Endothelial cell of umbilical vein (primary cell): ENCODE measurements at regions not wholly inside any gene's neighbourhood (a gene's known extent, or its start where the extent isn't known, plus 50 kb on each side); places are given as distances from the start of the nearest gene placed in this dataset.

Source experiments
- BruUV-seq: library from RNA; stranded (reverse); fragments of 400-500 nt; replicated peaks from 2 replicates; lab custom pipeline; 2021; lab: Mats Ljungman, UMichigan
- CTCF ChIA-PET: fragments of 300-600, 350-600 bp; sonication (Branson Sonifier 250); formaldehyde crosslinking; loops from one replicate; lab custom pipeline; 2021; ENCODE audit warnings: antibody characterized with exemption, inconsistent platforms; lab: Charles Lee
- POLR2A ChIA-PET: fragments of 300-600, 350-600 bp; sonication (Branson Sonifier 250); formaldehyde crosslinking; loops from one replicate; lab custom pipeline; 2021; ENCODE audit warnings: antibody characterized with exemption, inconsistent platforms; lab: Charles Lee
- DNase-seq: peaks from one replicate; pipeline ENCODE4 v3.0.0-alpha.2; 2011; ENCODE audit warnings: low read depth, low spot score
- FAIRE-seq: peaks from 2 replicates; lab custom pipeline; 2011; peaks lifted over from hg19 to GRCh38; lab: Jason Lieb, UNC
- H2AFZ ChIP-seq: 2 replicates; pipeline ENCODE4 v1.6.0; 2012; ENCODE audit warnings: low read depth, low read length, control low read depth, inconsistent platforms
- H3K27ac ChIP-seq: 2 replicates; pipeline ENCODE4 v1.5.1; 2011; ENCODE audit warnings: low read depth, mild to moderate bottlenecking, control low read depth, low read length, moderate library complexity; ENCODE audit not compliant: insufficient read depth
- H3K27me3 ChIP-seq, 2 experiments: 2 replicates each; pipeline versions ENCODE4 v1.6.0 to v1.6.1; 2011; ENCODE audit warnings: low read length in 2 of 2, mixed read lengths in 1 of 2; ENCODE audit not compliant: control insufficient read depth in 2 of 2, insufficient read depth in 2 of 2
- H3K36me3 ChIP-seq, 2 experiments: 2 replicates in 1 of 2; 3 replicates in 1 of 2; pipeline ENCODE4 v1.5.1; 2011; ENCODE audit warnings: low read length in 2 of 2, mild to moderate bottlenecking in 1 of 2, moderate library complexity in 1 of 2; ENCODE audit not compliant: control insufficient read depth in 2 of 2, insufficient read depth in 2 of 2; ENCODE audit errors: extremely low read depth in 1 of 2
- H3K4me1 ChIP-seq: 3 replicates; pipeline ENCODE4 v1.5.1; 2011; ENCODE audit warnings: mild to moderate bottlenecking, low read length; ENCODE audit not compliant: control insufficient read depth, insufficient read depth; ENCODE audit errors: extremely low read depth
- H3K4me2 ChIP-seq: 2 replicates; pipeline ENCODE4 v1.6.1; 2011; ENCODE audit warnings: low read length, control low read depth, mixed read lengths; ENCODE audit not compliant: insufficient read depth
- H3K4me3 ChIP-seq, 3 experiments: fragments of 200-600 bp in 1 of 3; sonication (generic), shearing (Covaris generic) in 1 of 3; replicated peaks in 1 of 3; 2 replicates each; pipeline ENCODE4 v1.5.1; 2011 to 2016; ENCODE audit warnings: control low read depth in 3 of 3, low read length in 3 of 3, mild to moderate bottlenecking in 2 of 3, inconsistent platforms in 1 of 3, low read depth in 1 of 3, moderate library complexity in 1 of 3; ENCODE audit not compliant: insufficient read depth in 1 of 3
- H3K79me2 ChIP-seq: 2 replicates; pipeline ENCODE4 v1.6.0; 2012; ENCODE audit warnings: low read length, inconsistent platforms; ENCODE audit not compliant: control insufficient read depth, insufficient read depth
- H3K9ac ChIP-seq: replicated peaks from 2 replicates; pipeline ENCODE3; 2011; ENCODE audit warnings: low read length, control low read depth; ENCODE audit not compliant: insufficient read depth; ENCODE audit errors: extremely low read depth
- H3K9me1 ChIP-seq: replicated peaks from 3 replicates; pipeline ENCODE4 v1.6.0; 2011; ENCODE audit warnings: mild to moderate bottlenecking, low read length; ENCODE audit not compliant: control insufficient read depth, insufficient read depth; ENCODE audit errors: extremely low read depth
- H3K9me3 ChIP-seq: replicated peaks from 2 replicates; pipeline ENCODE4 v1.5.1; 2012; ENCODE audit warnings: low read length, inconsistent platforms; ENCODE audit not compliant: control insufficient read depth, insufficient read depth
- H4K20me1 ChIP-seq: replicated peaks from 2 replicates; pipeline ENCODE3; 2011; ENCODE audit warnings: mild to moderate bottlenecking, low read length; ENCODE audit not compliant: control insufficient read depth, insufficient read depth; ENCODE audit errors: extremely low read depth
- CTCF ChIP-seq, 2 donors: IDR thresholded peaks; 1 replicate in 1 of 2; 2 replicates in 1 of 2; pipeline ENCODE4 v1.5.1; 2011; ENCODE audit warnings: low read length in 2 of 2, mild to moderate bottlenecking in 2 of 2, moderate library complexity in 2 of 2, control low read depth in 1 of 2, inconsistent platforms in 1 of 2, low read depth in 1 of 2; ENCODE audit not compliant: insufficient read depth in 1 of 2; ENCODE audit errors: extremely low read depth in 1 of 2
- EZH2 ChIP-seq: IDR thresholded peaks from 2 replicates; pipeline ENCODE4 v1.6.1; 2012; ENCODE audit warnings: borderline replicate concordance, low read depth, mild to moderate bottlenecking, moderate library complexity, low read length, inconsistent platforms; ENCODE audit not compliant: severe bottlenecking
- FOS ChIP-seq: IDR thresholded peaks from 2 replicates; pipeline ENCODE4 v1.6.1; 2011; ENCODE audit warnings: mild to moderate bottlenecking, low read length, moderate library complexity, borderline replicate concordance; ENCODE audit not compliant: insufficient read depth
- GATA2 ChIP-seq: IDR thresholded peaks from 2 replicates; pipeline ENCODE4 v1.7.0; 2011; ENCODE audit warnings: low read depth, mild to moderate bottlenecking, moderate library complexity, mixed read lengths, low read length; ENCODE audit not compliant: insufficient read length, insufficient read depth
- JUN ChIP-seq: IDR thresholded peaks from 2 replicates; pipeline ENCODE4 v1.6.1; 2011; ENCODE audit warnings: borderline replicate concordance, low read depth; ENCODE audit not compliant: insufficient read length, insufficient read depth
- MAX ChIP-seq: IDR thresholded peaks from 2 replicates; pipeline ENCODE4 v1.6.1; 2011; ENCODE audit not compliant: insufficient read depth, insufficient read length
- POLR2A ChIP-seq: IDR thresholded peaks from 2 replicates; pipeline ENCODE4 v1.6.1; 2012; ENCODE audit warnings: low read depth, mild to moderate bottlenecking, control low read depth, low read length
- POLR2AphosphoS5 ChIP-seq: IDR thresholded peaks from 2 replicates; pipeline ENCODE4 v1.6.1; 2012; ENCODE audit warnings: low read depth, mild to moderate bottlenecking, control low read depth, low read length, moderate library complexity; ENCODE audit not compliant: insufficient read depth
- dilution Hi-C: fragments of 300-500 bp; cut with MboI; formaldehyde crosslinking; loops from one replicate; pipeline ENCODE4 v1.15.0; 2019; ENCODE audit warnings: low sequenced_read_pairs; ENCODE audit not compliant: extremely low pct_ligation_motif_present
- intact Hi-C: fragments of 100-400 bp; cut with micrococcal nuclease; formaldehyde crosslinking; loops from one replicate; pipeline ENCODE4 v1.10.0; 2022

- Histone ChIP-seq H3K36me3 (no peaks in the 10 kb centered on the region), H3K9me3 (no peaks in the 10 kb centered on the region), H3K4me1 (peaks cover 40% of the 10 kb centered on the region), H3K4me2 (peak overlapping the region; percentile 39), H4K20me1 (no peaks in the 10 kb centered on the region), H3K9me1 (no peaks in the 10 kb centered on the region), H3K9ac (peak overlapping the region; percentile 51), H2AFZ (no peak overlapping the region), H3K79me2 (no peaks in the 10 kb centered on the region), H3K27ac (peak overlapping the region; percentile 95), H3K4me3 (no peak overlapping the region), H3K27me3 (no peaks in the 10 kb centered on the region)
- FAIRE-seq, result peak; percentile 70
- POLR2A ChIA-PET, result no interaction called here
- dilution Hi-C loops (no loop called here), intact Hi-C loops (loop anchor here (1.0 to 10.0 kb wide), 5 partner anchors 48 to 1838 kb away; no protein-coding TSS in a partner anchor)
- CTCF ChIA-PET, result interaction anchor here (0.8 to 1.7 kb wide), 3 partner anchors 10 to 1948 kb away, joined by 3 to 12 read pairs (median 3); no protein-coding TSS in a partner anchor
- BruUV-seq, result no TSS peak
- peak; percentile 98 for DNase-seq
- TF ChIP-seq JUN (peak; percentile 96), POLR2A (no peak), MAX (no peak), EZH2 (no peak), FOS (peak; percentile 89), CTCF (IDR thresholded peaks at IDR 0.05; ENCODE audit: extremely low read depth in 1 of 2, insufficient read depth in 1 of 2, low read depth in 1 of 2, low read length in 2 of 2) (no peak), GATA2 (peak; percentile 84), POLR2AphosphoS5 (peak; percentile 82)
Measured at GRCh38 chr9:118529210-118529609, 825.0 kb downstream of the TLR4 start.
